SU-DHL-6 (cell line): ENCODE measurements at regions not wholly inside any gene's neighbourhood (a gene's known extent, or its start where the extent isn't known, plus 50 kb on each side); places are given as distances from the start of the nearest gene placed in this dataset.

Experiments
- H2AFZ ChIP-seq: fragments of 200-600 bp; sonication (generic); 2 replicates; pipeline ENCODE4 v1.6.1; 2014; ENCODE audit warnings: low read depth, mild to moderate bottlenecking, moderate library complexity, mixed read lengths, antibody characterized with exemption, low read length; ENCODE audit not compliant: severe bottlenecking
- H3F3A ChIP-seq: fragments of 200-600 bp; shearing (Covaris generic); 2 replicates; pipeline ENCODE4 v1.6.0; 2016; ENCODE audit warnings: antibody characterized with exemption, mild to moderate bottlenecking; ENCODE audit not compliant: insufficient read depth
- H3K27ac ChIP-seq: fragments of 200-600 bp; sonication (generic); 2 replicates; pipeline ENCODE4 v1.5.1; 2016; ENCODE audit warnings: low read depth, mild to moderate bottlenecking, low read length, moderate library complexity, mixed read lengths
- H3K27me3 ChIP-seq: fragments of 200-600 bp; sonication (generic), shearing (Covaris generic); 2 replicates; pipeline ENCODE4 v1.6.0; 2014; ENCODE audit warnings: mild to moderate bottlenecking, low read length
- H3K36me3 ChIP-seq: fragments of 200-600 bp; sonication (generic); 2 replicates; pipeline ENCODE4 v1.6.1; 2014; ENCODE audit warnings: mild to moderate bottlenecking, low read length, mixed read lengths
- H3K4me2 ChIP-seq: fragments of 300-600, 200-600 bp; shearing (Covaris generic), sonication (generic); 2 replicates; pipeline ENCODE4 v1.6.0; 2014; ENCODE audit warnings: low read length, low read depth, mild to moderate bottlenecking; ENCODE audit not compliant: poor library complexity, severe bottlenecking
- H3K4me3 ChIP-seq: fragments of 200-600 bp; sonication (generic); 2 replicates; pipeline ENCODE4 v1.5.1; 2014; ENCODE audit warnings: antibody characterized with exemption, low read length, mild to moderate bottlenecking, mixed read lengths; ENCODE audit not compliant: insufficient read depth, poor library complexity, severe bottlenecking
- H3K79me2 ChIP-seq: fragments of 200-600 bp; sonication (generic); 2 replicates; pipeline ENCODE4 v1.6.1; 2014; ENCODE audit warnings: mild to moderate bottlenecking, low read length, moderate library complexity; ENCODE audit not compliant: insufficient read depth
- H3K9ac ChIP-seq: fragments of 200-600 bp; sonication (generic); 2 replicates; pipeline ENCODE4 v1.7.0; 2014; ENCODE audit warnings: mild to moderate bottlenecking, low read length
- H3K9me2 ChIP-seq: fragments of 200-600 bp; sonication (generic); replicated peaks from 2 replicates; pipeline ENCODE4 v1.6.1; 2014; ENCODE audit warnings: low read length; ENCODE audit not compliant: insufficient read depth
- H3K9me3 ChIP-seq: fragments of 200-600 bp; sonication (generic); 2 replicates; pipeline ENCODE4 v1.6.1; 2014; ENCODE audit warnings: low read length, mixed read lengths; ENCODE audit not compliant: insufficient read depth
- H4K20me1 ChIP-seq: fragments of 200-600 bp; sonication (generic); 2 replicates; pipeline ENCODE4 v1.6.1; 2014; ENCODE audit warnings: low read depth, mild to moderate bottlenecking, antibody characterized with exemption, low read length, moderate library complexity, mixed read lengths
- CTCF ChIP-seq: fragments of 200-600 bp; sonication (generic); IDR thresholded peaks from one replicate; pipeline ENCODE4 v1.5.1; 2017; ENCODE audit warnings: antibody characterized with exemption, mild to moderate bottlenecking, low read length, moderate library complexity; ENCODE audit not compliant: insufficient read depth, poor library complexity, severe bottlenecking
- EZH2phosphoT487 ChIP-seq: fragments of 200-600 bp; sonication (generic), shearing (Covaris generic); conservative IDR thresholded peaks from 2 replicates; pipeline ENCODE4 v1.6.1; 2018; ENCODE audit warnings: mild to moderate bottlenecking, antibody characterized with exemption, low read length, moderate library complexity, mixed read lengths

- TF ChIP-seq EZH2phosphoT487 (no peak), CTCF (no peak)
- Histone ChIP-seq H3F3A (no peaks in the 10 kb centered on the region), H4K20me1 (no peaks in the 10 kb centered on the region), H3K9me3 (no peaks in the 10 kb centered on the region), H3K27ac (no peak overlapping the region), H3K79me2 (no peaks in the 10 kb centered on the region), H3K36me3 (no peaks in the 10 kb centered on the region), H3K4me3 (no peak overlapping the region), H3K27me3 (no peaks in the 10 kb centered on the region), H3K9me2 (no peaks in the 10 kb centered on the region), H3K4me2 (no peak overlapping the region), H3K9ac (no peak overlapping the region), H2AFZ (no peak overlapping the region)
Observed at GRCh38 chr5:145230781-145231180, 604.4 kb downstream of the PRELID2 start.

GRCh38 chr5:145228564-145228963, 606.6 kb downstream of the PRELID2 start:
- no peak overlapping the region for H3K4me3 ChIP-seq
- no peaks in the 10 kb centered on the region for H3F3A ChIP-seq
- H3K79me2 ChIP-seq, result no peaks in the 10 kb centered on the region
- H3K9me3 ChIP-seq, result no peaks in the 10 kb centered on the region
- H3K36me3 ChIP-seq, result no peaks in the 10 kb centered on the region
- H3K27me3 ChIP-seq, result no peaks in the 10 kb centered on the region
- no peak overlapping the region for H2AFZ ChIP-seq
- no peaks in the 10 kb centered on the region for H4K20me1 ChIP-seq
- TF ChIP-seq CTCF (no peak), EZH2phosphoT487 (no peak)
- H3K9me2 ChIP-seq, result no peaks in the 10 kb centered on the region
- no peak overlapping the region for H3K9ac ChIP-seq
- no peak overlapping the region for H3K4me2 ChIP-seq
- H3K27ac ChIP-seq, result no peak overlapping the region

- Histone ChIP-seq H3K4me2 (no peak overlapping the region), H4K20me1 (no peaks in the 10 kb centered on the region), H2AFZ (no peak overlapping the region), H3K27me3 (no peaks in the 10 kb centered on the region), H3K4me3 (no peak overlapping the region), H3K9me3 (no peaks in the 10 kb centered on the region), H3K36me3 (no peaks in the 10 kb centered on the region), H3K79me2 (no peaks in the 10 kb centered on the region), H3K9me2 (no peaks in the 10 kb centered on the region), H3K27ac (no peak overlapping the region), H3K9ac (no peak overlapping the region), H3F3A (no peaks in the 10 kb centered on the region)
- TF ChIP-seq EZH2phosphoT487 (no peak), CTCF (no peak)
Observed at GRCh38 chr5:145227881-145228280, 607.3 kb downstream of the PRELID2 start.
